Uterus (tissue), 3 donors: ENCODE measurements at regions not wholly inside any gene's neighbourhood (a gene's known extent, or its start where the extent isn't known, plus 50 kb on each side); places are given as distances from the start of the nearest gene placed in this dataset.

ENCODE experiments used
- DNase-seq, 2 donors: peaks; one replicate each; pipeline ENCODE4 v3.0.0-alpha.2; 2019 to 2020
- H3K27ac ChIP-seq, 2 donors: fragments of 200-600 bp; sonication (generic); 1 replicate in 1 of 2; 2 replicates in 1 of 2; pipeline ENCODE4 v1.5.1; 2016 to 2018
- H3K27me3 ChIP-seq, 2 donors: fragments of 200-600 bp; sonication (generic); one replicate each; pipeline ENCODE4 v1.5.1; 2018 to 2019; ENCODE audit warnings: control low read depth in 1 of 2
- H3K36me3 ChIP-seq, 2 donors: fragments of 200-600 bp; sonication (generic); one replicate each; pipeline ENCODE4 v1.5.1; 2019; ENCODE audit warnings: control low read depth in 1 of 2
- H3K4me1 ChIP-seq, 2 donors: fragments of 200-600 bp; sonication (generic); one replicate each; pipeline ENCODE4 v1.5.1; 2018 to 2019; ENCODE audit warnings: control low read depth in 1 of 2
- H3K4me3 ChIP-seq, 2 donors: fragments of 200-600 bp; sonication (generic); 1 replicate in 1 of 2; 2 replicates in 1 of 2; pipeline ENCODE4 v1.5.1; 2018 to 2019; ENCODE audit warnings: mild to moderate bottlenecking in 1 of 2
- H3K9me3 ChIP-seq, 2 donors: fragments of 200-600 bp; sonication (generic); one replicate each; pipeline ENCODE4 v1.5.1; 2019; ENCODE audit warnings: control low read depth in 1 of 2
- CTCF ChIP-seq, 4 experiments: fragments of 200-600 bp in 2 of 4; fragments of 450-650 bp in 2 of 4; sonication (generic) in 2 of 4; IDR thresholded peaks; one replicate each; pipeline ENCODE4 v1.5.1; 2016 to 2019; ENCODE audit warnings: antibody characterized with exemption in 4 of 4, mild to moderate bottlenecking in 2 of 4, moderate library complexity in 1 of 4
- POLR2A ChIP-seq, 2 donors: fragments of 450-650 bp; IDR thresholded peaks; one replicate each; pipeline ENCODE4 v1.6.1; 2016; ENCODE audit warnings: antibody characterized with exemption in 2 of 2, mild to moderate bottlenecking in 1 of 2, moderate library complexity in 1 of 2
- intact Hi-C: fragments of 100-400 bp; cut with DNase I; formaldehyde crosslinking; loops from one replicate; pipeline ENCODE4 v1.15.1; 2023; ENCODE audit warnings: low total_unique reads
- donor health status: DM: yes; HTN: yes; CAD: no.

GRCh38 chr2:117646872-117647271, 167.6 kb upstream of the DDX18 start:
- H3K27me3 ChIP-seq: no peaks in the 10 kb centered on the region
- H3K4me1 ChIP-seq: no peaks in the 10 kb centered on the region
- no peak overlapping the region for H3K27ac ChIP-seq
- intact Hi-C loops: no loop called here
- DNase-seq: no peak
- H3K36me3 ChIP-seq: no peaks in the 10 kb centered on the region
- TF ChIP-seq CTCF (IDR thresholded peaks at IDR 0.05) (no peak), POLR2A (IDR thresholded peaks at IDR 0.05) (no peak)
- no peak overlapping the region for H3K4me3 ChIP-seq
- no peaks in the 10 kb centered on the region for H3K9me3 ChIP-seq

GRCh38 chr2:117656546-117656945, 157.9 kb upstream of the DDX18 start:
- DNase-seq: no peak
- Histone ChIP-seq H3K9me3 (no peaks in the 10 kb centered on the region), H3K27ac (no peak overlapping the region), H3K27me3 (no peaks in the 10 kb centered on the region), H3K4me1 (no peaks in the 10 kb centered on the region), H3K4me3 (no peak overlapping the region), H3K36me3 (no peaks in the 10 kb centered on the region)
- intact Hi-C loops: no loop called here
- TF ChIP-seq POLR2A (IDR thresholded peaks at IDR 0.05): no peak
- no peak for TF ChIP-seq CTCF (IDR thresholded peaks at IDR 0.05)

GRCh38 chr2:117661619-117662018, 152.9 kb upstream of the DDX18 start:
- Histone ChIP-seq H3K36me3 (no peaks in the 10 kb centered on the region), H3K9me3 (no peaks in the 10 kb centered on the region), H3K27me3 (no peaks in the 10 kb centered on the region), H3K27ac (no peak overlapping the region), H3K4me1 (no peaks in the 10 kb centered on the region), H3K4me3 (no peak overlapping the region)
- DNase-seq: no peak
- TF ChIP-seq POLR2A (IDR thresholded peaks at IDR 0.05) (no peak), CTCF (IDR thresholded peaks at IDR 0.05) (no peak)
- intact Hi-C loops: no loop called here

GRCh38 chr2:117674172-117674571, 140.3 kb upstream of the DDX18 start:
- H3K4me3 ChIP-seq: no peak overlapping the region
- no peaks in the 10 kb centered on the region for H3K4me1 ChIP-seq
- TF ChIP-seq CTCF (IDR thresholded peaks at IDR 0.05) (no peak), POLR2A (IDR thresholded peaks at IDR 0.05) (no peak)
- H3K36me3 ChIP-seq: no peaks in the 10 kb centered on the region
- H3K9me3 ChIP-seq: no peaks in the 10 kb centered on the region
- no peak overlapping the region for H3K27ac ChIP-seq
- intact Hi-C loops: no loop called here
- DNase-seq: no peak
- H3K27me3 ChIP-seq: no peaks in the 10 kb centered on the region

GRCh38 chr2:117679952-117680351, 134.5 kb upstream of the DDX18 start:
- Histone ChIP-seq H3K9me3 (no peaks in the 10 kb centered on the region), H3K4me3 (no peak overlapping the region), H3K27me3 (no peaks in the 10 kb centered on the region), H3K27ac (no peak overlapping the region), H3K36me3 (no peaks in the 10 kb centered on the region), H3K4me1 (no peaks in the 10 kb centered on the region)
- no peak for DNase-seq
- TF ChIP-seq CTCF (IDR thresholded peaks at IDR 0.05): no peak
- TF ChIP-seq POLR2A (IDR thresholded peaks at IDR 0.05): no peak
- intact Hi-C loops: no loop called here
